Fibroblast of gingiva (primary cell): ENCODE measurements at regions not wholly inside any gene's neighbourhood (a gene's known extent, or its start where the extent isn't known, plus 50 kb on each side); places are given as distances from the start of the nearest gene placed in this dataset.
"Not testable (repeated sequence)": the region's sequence is repeated elsewhere in the genome, so short reads cannot be mapped to it uniquely, and the experiment has no call there.

Experiments used
- DNase-seq: peaks from one replicate; pipeline ENCODE4 v3.0.0-alpha.2; 2011; ENCODE audit warnings: low read depth

- DNase-seq = no peak
These were observed 273.1 kb upstream of the SLC14A2 start for GRCh38 chr18:45342166-45342565.

- no peak for DNase-seq
These were observed 272.6 kb upstream of the SLC14A2 start for GRCh38 chr18:45342653-45343052.

- no peak for DNase-seq
These were observed 271.9 kb upstream of the SLC14A2 start for GRCh38 chr18:45343365-45343764.

GRCh38 chr18:45344680-45345079, 270.6 kb upstream of the SLC14A2 start:
- not testable (repeated sequence) for DNase-seq

- no peak for DNase-seq
These were observed 266.3 kb upstream of the SLC14A2 start for GRCh38 chr18:45349019-45349418.

GRCh38 chr18:45349467-45349866, 265.8 kb upstream of the SLC14A2 start:
- no peak for DNase-seq

GRCh38 chr18:45350404-45351156, 264.7 kb upstream of the SLC14A2 start:
- no peak for DNase-seq

- no peak for DNase-seq
These were observed 262.4 kb upstream of the SLC14A2 start for GRCh38 chr18:45352874-45353273.

- no peak for DNase-seq
These were observed 261.7 kb upstream of the SLC14A2 start for GRCh38 chr18:45353530-45353929.

- no peak for DNase-seq
These were observed 259.2 kb upstream of the SLC14A2 start for GRCh38 chr18:45355944-45356520.

- DNase-seq = no peak
These were observed 257.4 kb upstream of the SLC14A2 start for GRCh38 chr18:45357686-45358470.

- DNase-seq = no peak
These were observed 255.8 kb upstream of the SLC14A2 start for GRCh38 chr18:45359275-45360009.

- DNase-seq = peak; percentile 94
These were observed 254.0 kb upstream of the SLC14A2 start for GRCh38 chr18:45361125-45361851.

GRCh38 chr18:45363196-45363595, 252.1 kb upstream of the SLC14A2 start:
- no peak for DNase-seq

GRCh38 chr18:45365835-45366234, 249.4 kb upstream of the SLC14A2 start:
- no peak for DNase-seq

- peak; percentile 40 for DNase-seq
These were observed 244.8 kb upstream of the SLC14A2 start for GRCh38 chr18:45370255-45371010.

GRCh38 chr18:45373286-45373880, 241.9 kb upstream of the SLC14A2 start:
- no peak for DNase-seq

- DNase-seq = no peak
These were observed 241.0 kb upstream of the SLC14A2 start for GRCh38 chr18:45374236-45374635.

GRCh38 chr18:45374878-45375630, 240.2 kb upstream of the SLC14A2 start:
- DNase-seq = no peak

GRCh38 chr18:45376193-45376592, 239.1 kb upstream of the SLC14A2 start:
- DNase-seq = no peak
